ENCODE measurements at regions not wholly inside any gene's neighbourhood (a gene's known extent, or its start where the extent isn't known, plus 50 kb on each side); places are given as distances from the start of the nearest gene placed in this dataset.

- Mint-ChIP-seq H3K4me3 (no peak overlapping the region), H3K9me3 (peaks cover 8% of the 10 kb centered on the region), H3K4me1 (ENCODE audit: low read depth) (no peaks in the 10 kb centered on the region), H3K27me3 (ENCODE audit: low read depth) (no peaks in the 10 kb centered on the region), H3K36me3 (ENCODE audit: low read depth) (no peaks in the 10 kb centered on the region), H3K27ac (no peak overlapping the region)
Observed at GRCh38 chr3:80232760-80233159, 465.0 kb upstream of the ROBO1 start.

GRCh38 chr3:80230962-80231361, 463.2 kb upstream of the ROBO1 start:
- H3K9me3 Mint-ChIP-seq = peaks cover 2% of the 10 kb centered on the region

GRCh38 chr3:80227216-80227615, 459.4 kb upstream of the ROBO1 start:
- H3K36me3 Mint-ChIP-seq (ENCODE audit: low read depth) = no peaks in the 10 kb centered on the region
- no peaks in the 10 kb centered on the region for H3K4me1 Mint-ChIP-seq (ENCODE audit: low read depth)
- H3K9me3 Mint-ChIP-seq = peaks cover 10% of the 10 kb centered on the region
- H3K27ac Mint-ChIP-seq = no peak overlapping the region
- no peaks in the 10 kb centered on the region for H3K27me3 Mint-ChIP-seq (ENCODE audit: low read depth)
- H3K4me3 Mint-ChIP-seq = no peak overlapping the region

More at GRCh38 chr3:80230962-80231361, 463.2 kb upstream of the ROBO1 start:
- Mint-ChIP-seq H3K4me1 (ENCODE audit: low read depth) (no peaks in the 10 kb centered on the region), H3K27me3 (ENCODE audit: low read depth) (no peaks in the 10 kb centered on the region), H3K27ac (no peak overlapping the region), H3K4me3 (no peak overlapping the region), H3K36me3 (ENCODE audit: low read depth) (no peaks in the 10 kb centered on the region)

- H3K27me3 Mint-ChIP-seq (ENCODE audit: low read depth) = no peaks in the 10 kb centered on the region
- peaks cover 21% of the 10 kb centered on the region for H3K9me3 Mint-ChIP-seq
- H3K27ac Mint-ChIP-seq = no peak overlapping the region
- H3K4me3 Mint-ChIP-seq = no peak overlapping the region
- H3K36me3 Mint-ChIP-seq (ENCODE audit: low read depth) = no peaks in the 10 kb centered on the region
- no peaks in the 10 kb centered on the region for H3K4me1 Mint-ChIP-seq (ENCODE audit: low read depth)
Observed at GRCh38 chr3:80215191-80215590, 447.4 kb upstream of the ROBO1 start.

GRCh38 chr3:80213086-80213485, 445.3 kb upstream of the ROBO1 start:
- Mint-ChIP-seq H3K9me3 (peaks cover 24% of the 10 kb centered on the region), H3K4me1 (ENCODE audit: low read depth) (no peaks in the 10 kb centered on the region), H3K36me3 (ENCODE audit: low read depth) (no peaks in the 10 kb centered on the region), H3K4me3 (no peak overlapping the region), H3K27ac (no peak overlapping the region), H3K27me3 (ENCODE audit: low read depth) (no peaks in the 10 kb centered on the region)

GRCh38 chr3:80192936-80193335, 425.1 kb upstream of the ROBO1 start:
- no peaks in the 10 kb centered on the region for H3K36me3 Mint-ChIP-seq (ENCODE audit: low read depth)

GRCh38 chr3:80190051-80190450, 422.3 kb upstream of the ROBO1 start:
- Mint-ChIP-seq H3K36me3 (ENCODE audit: low read depth) (no peaks in the 10 kb centered on the region), H3K4me1 (ENCODE audit: low read depth) (no peaks in the 10 kb centered on the region), H3K27ac (no peak overlapping the region), H3K4me3 (no peak overlapping the region), H3K9me3 (peaks cover 25% of the 10 kb centered on the region), H3K27me3 (ENCODE audit: low read depth) (no peaks in the 10 kb centered on the region)

More at GRCh38 chr3:80192936-80193335, 425.1 kb upstream of the ROBO1 start:
- H3K27ac Mint-ChIP-seq = no peak overlapping the region
- no peaks in the 10 kb centered on the region for H3K4me1 Mint-ChIP-seq (ENCODE audit: low read depth)
- H3K27me3 Mint-ChIP-seq (ENCODE audit: low read depth) = no peaks in the 10 kb centered on the region
- no peak overlapping the region for H3K4me3 Mint-ChIP-seq
- H3K9me3 Mint-ChIP-seq = peaks cover 30% of the 10 kb centered on the region

GRCh38 chr3:80187981-80188380, 420.2 kb upstream of the ROBO1 start:
- Mint-ChIP-seq H3K4me3 (no peak overlapping the region), H3K27me3 (ENCODE audit: low read depth) (no peaks in the 10 kb centered on the region), H3K4me1 (ENCODE audit: low read depth) (no peaks in the 10 kb centered on the region), H3K9me3 (peaks cover 21% of the 10 kb centered on the region), H3K36me3 (ENCODE audit: low read depth) (no peaks in the 10 kb centered on the region), H3K27ac (no peak overlapping the region)

- H3K27me3 Mint-ChIP-seq (ENCODE audit: low read depth) = no peaks in the 10 kb centered on the region
- H3K27ac Mint-ChIP-seq = no peak overlapping the region
- H3K4me3 Mint-ChIP-seq = no peak overlapping the region
- no peaks in the 10 kb centered on the region for H3K4me1 Mint-ChIP-seq (ENCODE audit: low read depth)
- peaks cover 6% of the 10 kb centered on the region for H3K9me3 Mint-ChIP-seq
- H3K36me3 Mint-ChIP-seq (ENCODE audit: low read depth) = no peaks in the 10 kb centered on the region
Observed at GRCh38 chr3:80159990-80160506, 392.2 kb upstream of the ROBO1 start.

GRCh38 chr3:80158332-80158731, 390.5 kb upstream of the ROBO1 start:
- Mint-ChIP-seq H3K27ac (no peak overlapping the region), H3K9me3 (peaks cover 17% of the 10 kb centered on the region)

GRCh38 chr3:80157546-80157945, 389.7 kb upstream of the ROBO1 start:
- Mint-ChIP-seq H3K4me1 (ENCODE audit: low read depth) (no peaks in the 10 kb centered on the region), H3K36me3 (ENCODE audit: low read depth) (no peaks in the 10 kb centered on the region), H3K4me3 (no peak overlapping the region), H3K27me3 (ENCODE audit: low read depth) (no peaks in the 10 kb centered on the region), H3K9me3 (peaks cover 25% of the 10 kb centered on the region), H3K27ac (no peak overlapping the region)

More at GRCh38 chr3:80158332-80158731, 390.5 kb upstream of the ROBO1 start:
- Mint-ChIP-seq H3K36me3 (ENCODE audit: low read depth) (no peaks in the 10 kb centered on the region), H3K4me1 (ENCODE audit: low read depth) (no peaks in the 10 kb centered on the region), H3K4me3 (no peak overlapping the region), H3K27me3 (ENCODE audit: low read depth) (no peaks in the 10 kb centered on the region)

GRCh38 chr3:80152692-80153091, 384.9 kb upstream of the ROBO1 start:
- Mint-ChIP-seq H3K27me3 (ENCODE audit: low read depth) (no peaks in the 10 kb centered on the region), H3K4me1 (ENCODE audit: low read depth) (no peaks in the 10 kb centered on the region), H3K4me3 (no peak overlapping the region), H3K27ac (no peak overlapping the region), H3K36me3 (ENCODE audit: low read depth) (no peaks in the 10 kb centered on the region), H3K9me3 (peaks cover 38% of the 10 kb centered on the region)

- no peaks in the 10 kb centered on the region for H3K36me3 Mint-ChIP-seq (ENCODE audit: low read depth)
- no peaks in the 10 kb centered on the region for H3K27me3 Mint-ChIP-seq (ENCODE audit: low read depth)
- H3K4me3 Mint-ChIP-seq = no peak overlapping the region
- H3K27ac Mint-ChIP-seq = no peak overlapping the region
- no peaks in the 10 kb centered on the region for H3K4me1 Mint-ChIP-seq (ENCODE audit: low read depth)
- peaks cover 30% of the 10 kb centered on the region for H3K9me3 Mint-ChIP-seq
Observed at GRCh38 chr3:80142714-80143113, 374.9 kb upstream of the ROBO1 start.

- Mint-ChIP-seq H3K4me1 (ENCODE audit: low read depth) (no peaks in the 10 kb centered on the region), H3K27ac (no peak overlapping the region), H3K9me3 (peaks cover 37% of the 10 kb centered on the region), H3K4me3 (no peak overlapping the region), H3K27me3 (ENCODE audit: low read depth) (no peaks in the 10 kb centered on the region), H3K36me3 (ENCODE audit: low read depth) (no peaks in the 10 kb centered on the region)
Observed at GRCh38 chr3:80141557-80141956, 373.8 kb upstream of the ROBO1 start.

- Mint-ChIP-seq H3K36me3 (ENCODE audit: low read depth) (no peaks in the 10 kb centered on the region), H3K4me3 (no peak overlapping the region), H3K27me3 (ENCODE audit: low read depth) (no peaks in the 10 kb centered on the region), H3K27ac (no peak overlapping the region), H3K4me1 (ENCODE audit: low read depth) (no peaks in the 10 kb centered on the region), H3K9me3 (peaks cover 16% of the 10 kb centered on the region)
Observed at GRCh38 chr3:80116281-80116680, 348.5 kb upstream of the ROBO1 start.

- Mint-ChIP-seq H3K4me3 (no peak overlapping the region), H3K36me3 (ENCODE audit: low read depth) (no peaks in the 10 kb centered on the region), H3K4me1 (ENCODE audit: low read depth) (no peaks in the 10 kb centered on the region), H3K27me3 (ENCODE audit: low read depth) (no peaks in the 10 kb centered on the region), H3K9me3 (peaks cover 8% of the 10 kb centered on the region), H3K27ac (no peak overlapping the region)
Observed at GRCh38 chr3:80114694-80115093, 346.9 kb upstream of the ROBO1 start.
